ENCODE measurements at regions not wholly inside any gene's neighbourhood (a gene's known extent, or its start where the extent isn't known, plus 50 kb on each side); places are given as distances from the start of the nearest gene placed in this dataset.

DNA sequence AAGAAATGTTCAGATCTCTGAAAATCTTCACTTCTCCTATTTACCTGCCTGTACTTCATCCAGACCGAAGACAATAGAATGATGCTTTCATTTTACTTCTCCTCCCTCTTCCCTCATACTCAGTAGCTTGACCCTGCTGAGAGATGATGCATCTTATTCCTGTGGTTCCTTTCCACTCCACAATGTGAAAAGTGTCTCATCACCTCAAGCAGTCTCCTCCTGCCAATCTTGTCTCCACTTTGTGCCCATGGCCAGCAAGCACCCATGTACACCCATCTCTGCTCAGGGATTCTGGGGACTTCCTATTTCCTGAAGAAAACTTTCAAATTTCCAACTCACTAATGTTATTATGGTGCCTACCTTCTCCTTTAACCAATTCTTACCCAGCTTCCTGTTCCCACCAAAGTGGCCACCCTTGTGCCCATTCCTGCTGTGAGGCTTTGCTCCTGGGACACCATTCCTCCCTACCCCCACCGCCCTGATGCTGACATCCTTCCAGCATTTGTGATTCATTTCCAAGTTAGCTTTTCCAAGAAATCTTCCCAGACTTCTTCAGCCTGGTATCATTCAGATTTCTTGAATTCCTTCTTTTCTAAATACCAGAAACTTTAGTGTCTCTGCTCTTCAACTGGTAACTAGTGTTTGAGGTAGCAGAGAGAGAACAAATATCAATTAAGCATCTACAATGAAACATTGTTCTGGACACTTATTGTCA is 212.5 kb downstream of the POSTN start:
- Histone ChIP-seq H3K4me3 (no peak overlapping the region), H3K27me3 (no peaks in the 10 kb centered on the region), H3K36me3 (no peaks in the 10 kb centered on the region), H3K9me3 (no peaks in the 10 kb centered on the region), H3K27ac (no peak overlapping the region), H3K4me1 (no peaks in the 10 kb centered on the region)
- intact Hi-C loops (cut with DNase I; ENCODE audit: low total_unique reads) = no loop called here
- TF ChIP-seq POLR2AphosphoS5 (IDR thresholded peaks at IDR 0.05) = no peak
- no peak for TF ChIP-seq POLR2A (IDR thresholded peaks at IDR 0.05)
- no peak for TF ChIP-seq EP300 (IDR thresholded peaks at IDR 0.05; ENCODE audit: low read depth)
- TF ChIP-seq, protein P1, sequence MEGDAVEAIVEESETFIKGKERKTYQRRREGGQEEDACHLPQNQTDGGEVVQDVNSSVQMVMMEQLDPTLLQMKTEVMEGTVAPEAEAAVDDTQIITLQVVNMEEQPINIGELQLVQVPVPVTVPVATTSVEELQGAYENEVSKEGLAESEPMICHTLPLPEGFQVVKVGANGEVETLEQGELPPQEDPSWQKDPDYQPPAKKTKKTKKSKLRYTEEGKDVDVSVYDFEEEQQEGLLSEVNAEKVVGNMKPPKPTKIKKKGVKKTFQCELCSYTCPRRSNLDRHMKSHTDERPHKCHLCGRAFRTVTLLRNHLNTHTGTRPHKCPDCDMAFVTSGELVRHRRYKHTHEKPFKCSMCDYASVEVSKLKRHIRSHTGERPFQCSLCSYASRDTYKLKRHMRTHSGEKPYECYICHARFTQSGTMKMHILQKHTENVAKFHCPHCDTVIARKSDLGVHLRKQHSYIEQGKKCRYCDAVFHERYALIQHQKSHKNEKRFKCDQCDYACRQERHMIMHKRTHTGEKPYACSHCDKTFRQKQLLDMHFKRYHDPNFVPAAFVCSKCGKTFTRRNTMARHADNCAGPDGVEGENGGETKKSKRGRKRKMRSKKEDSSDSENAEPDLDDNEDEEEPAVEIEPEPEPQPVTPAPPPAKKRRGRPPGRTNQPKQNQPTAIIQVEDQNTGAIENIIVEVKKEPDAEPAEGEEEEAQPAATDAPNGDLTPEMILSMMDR (IDR thresholded peaks at IDR 0.05) = no peak
- WGBS, 2 donors (ENCODE audit: low coverage in 1 of 2) = 42 to 63% methylated on average over 1 to 2 of the region's 2 CpGs
- no peak for DNase-seq
- in situ Hi-C loops (cut with MboI; ENCODE audit: low pct_ligation_motif_present in 1 of 4, low pct_unique_long_range_greater_than_20kb in 1 of 4, low sequenced_read_pairs in 3 of 4) = no loop called here

DNA sequence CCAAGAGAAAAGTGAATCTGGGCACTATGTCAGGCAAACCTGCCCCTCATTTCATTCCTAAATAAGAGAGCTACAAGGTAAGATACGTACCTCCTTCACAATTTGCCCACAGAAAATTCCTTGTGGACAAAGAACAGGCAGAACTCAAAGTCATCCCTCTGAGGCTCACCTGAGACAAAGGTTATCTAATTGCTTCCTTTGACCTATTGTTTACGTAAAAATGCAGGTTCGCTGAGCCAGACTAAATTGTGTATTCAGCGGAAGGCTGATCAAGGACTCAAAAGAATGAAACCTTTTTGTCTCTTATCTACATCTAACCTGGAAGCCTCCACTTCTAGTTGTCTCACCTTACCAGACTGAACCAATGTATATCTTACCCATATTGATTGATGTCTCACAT is 213.3 kb downstream of the POSTN start:
- intact Hi-C loops (cut with DNase I; ENCODE audit: low total_unique reads) = no loop called here
- in situ Hi-C loops (cut with MboI; ENCODE audit: low pct_ligation_motif_present in 1 of 4, low pct_unique_long_range_greater_than_20kb in 1 of 4, low sequenced_read_pairs in 3 of 4) = no loop called here

DNA sequence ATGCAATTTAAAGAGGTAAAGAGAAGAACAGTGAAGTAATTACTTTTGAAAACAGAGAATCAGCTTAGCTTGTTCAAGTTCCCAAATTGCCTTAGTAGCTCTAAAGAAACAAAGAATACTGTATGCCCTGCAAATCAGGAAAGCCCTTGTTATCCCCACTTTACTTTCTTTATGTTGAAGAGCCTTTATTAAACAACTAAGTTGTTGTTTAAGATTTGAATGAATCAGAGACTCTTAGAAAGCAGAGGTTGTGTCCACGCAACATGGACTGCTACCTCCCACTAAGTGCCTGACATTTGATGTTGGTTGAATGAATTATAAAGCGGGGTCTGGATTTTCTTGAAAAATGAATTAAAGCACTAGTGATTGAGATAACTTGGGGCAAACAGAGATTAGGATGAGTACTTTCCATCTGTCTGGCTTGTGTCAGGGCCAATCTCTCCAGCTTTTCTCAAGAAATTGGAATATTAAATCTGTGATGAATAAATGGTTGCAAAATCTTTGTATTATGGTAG is 214.7 kb downstream of the POSTN start:
- 83 to 92% methylated on average over 2 of the region's 2 CpGs for WGBS, 2 donors (ENCODE audit: low coverage in 1 of 2)
- no peaks in the 10 kb centered on the region for H3K9me3 ChIP-seq
- no peak for TF ChIP-seq POLR2AphosphoS5 (IDR thresholded peaks at IDR 0.05)
- TF ChIP-seq EP300 (IDR thresholded peaks at IDR 0.05; ENCODE audit: low read depth) = no peak
- TF ChIP-seq, protein P1 (IDR thresholded peaks at IDR 0.05) = no peak
- TF ChIP-seq POLR2A (IDR thresholded peaks at IDR 0.05) = no peak
- no peaks in the 10 kb centered on the region for H3K27me3 ChIP-seq
- H3K36me3 ChIP-seq = no peaks in the 10 kb centered on the region
- intact Hi-C loops (cut with DNase I; ENCODE audit: low total_unique reads) (no loop called here), in situ Hi-C loops (cut with MboI; ENCODE audit: low pct_ligation_motif_present in 1 of 4, low pct_unique_long_range_greater_than_20kb in 1 of 4, low sequenced_read_pairs in 3 of 4) (no loop called here)
- no peak overlapping the region for H3K4me3 ChIP-seq
- no peak for DNase-seq
- no peaks in the 10 kb centered on the region for H3K4me1 ChIP-seq
- no peak overlapping the region for H3K27ac ChIP-seq

More for the DNA sequence above, 213.3 kb downstream of the POSTN start:
- Histone ChIP-seq H3K4me3 (no peak overlapping the region), H3K27ac (no peak overlapping the region), H3K4me1 (no peaks in the 10 kb centered on the region), H3K36me3 (no peaks in the 10 kb centered on the region), H3K9me3 (no peaks in the 10 kb centered on the region), H3K27me3 (no peaks in the 10 kb centered on the region)
- DNase-seq = no peak
- TF ChIP-seq POLR2AphosphoS5 (IDR thresholded peaks at IDR 0.05) (no peak), EP300 (IDR thresholded peaks at IDR 0.05; ENCODE audit: low read depth) (no peak), POLR2A (IDR thresholded peaks at IDR 0.05) (no peak)
- 60 to 81% methylated on average over 4 of the region's 4 CpGs for WGBS, 2 donors (ENCODE audit: low coverage in 1 of 2)

DNA sequence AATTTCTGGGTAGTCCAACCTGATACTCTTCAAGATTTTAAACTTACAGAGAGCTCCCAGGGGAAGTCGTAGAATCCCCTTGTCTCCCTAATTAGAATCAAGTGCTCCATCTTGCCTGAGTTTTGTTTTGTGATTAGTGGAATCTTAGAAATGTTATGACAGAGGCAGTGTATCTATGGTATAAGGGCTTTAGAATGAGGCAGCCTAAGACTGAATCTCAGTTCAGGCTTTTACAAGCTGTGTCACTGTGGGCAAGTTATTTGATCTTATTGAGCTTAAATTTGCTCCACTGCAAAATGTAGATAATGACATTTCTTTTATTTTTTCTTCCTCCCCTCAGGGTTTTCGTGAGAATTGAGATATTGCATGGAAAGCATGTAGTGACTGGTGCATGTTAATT is 215.5 kb downstream of the POSTN start:
- in situ Hi-C loops (cut with MboI; ENCODE audit: low pct_ligation_motif_present in 1 of 4, low pct_unique_long_range_greater_than_20kb in 1 of 4, low sequenced_read_pairs in 3 of 4) (no loop called here), intact Hi-C loops (cut with DNase I; ENCODE audit: low total_unique reads) (no loop called here)
- Histone ChIP-seq H3K4me1 (no peaks in the 10 kb centered on the region), H3K27ac (no peak overlapping the region), H3K4me3 (no peak overlapping the region), H3K36me3 (no peaks in the 10 kb centered on the region), H3K9me3 (no peaks in the 10 kb centered on the region), H3K27me3 (no peaks in the 10 kb centered on the region)
- 61 to 75% methylated on average over 2 of the region's 2 CpGs for WGBS, 2 donors (ENCODE audit: low coverage in 1 of 2)
- no peak for DNase-seq
- TF ChIP-seq POLR2AphosphoS5 (IDR thresholded peaks at IDR 0.05) (no peak), EP300 (IDR thresholded peaks at IDR 0.05; ENCODE audit: low read depth) (no peak), POLR2A (IDR thresholded peaks at IDR 0.05) (no peak)
- TF ChIP-seq, protein P1 (IDR thresholded peaks at IDR 0.05) = no peak
